Endothelial cell (in vitro differentiated cells): ENCODE measurements at regions not wholly inside any gene's neighbourhood (a gene's known extent, or its start where the extent isn't known, plus 50 kb on each side); places are given as distances from the start of the nearest gene placed in this dataset.

Source experiments
- DNase-seq: peaks from one replicate; pipeline ENCODE4 v3.0.0; 2021; ENCODE audit warnings: low spot score
- H3K27ac Mint-ChIP-seq: one replicate; pipeline ENCODE4 v1.8.0; 2021; ENCODE audit warnings: mixed read lengths, inconsistent platforms; ENCODE audit not compliant: unreplicated experiment
- H3K27me3 Mint-ChIP-seq: one replicate; pipeline ENCODE4 v1.8.0; 2021; ENCODE audit warnings: mild to moderate bottlenecking, moderate library complexity, mixed read lengths, inconsistent platforms; ENCODE audit not compliant: unreplicated experiment
- H3K36me3 Mint-ChIP-seq: one replicate; pipeline ENCODE4 v1.8.0; 2021; ENCODE audit warnings: mild to moderate bottlenecking, low read depth, mixed read lengths, inconsistent platforms; ENCODE audit not compliant: unreplicated experiment
- H3K4me1 Mint-ChIP-seq: one replicate; pipeline ENCODE4 v1.8.0; 2021; ENCODE audit warnings: mild to moderate bottlenecking, mixed read lengths, inconsistent platforms; ENCODE audit not compliant: unreplicated experiment
- H3K4me3 Mint-ChIP-seq: one replicate; pipeline ENCODE4 v1.8.0; 2021; ENCODE audit warnings: mild to moderate bottlenecking, mixed read lengths, inconsistent platforms; ENCODE audit not compliant: unreplicated experiment
- H3K9me3 Mint-ChIP-seq: one replicate; pipeline ENCODE4 v1.8.0; 2021; ENCODE audit warnings: mixed read lengths, inconsistent platforms; ENCODE audit not compliant: unreplicated experiment
- TF ChIP-seq, protein P1 (sequence below): fragments of 200-600 bp; sonication (generic); IDR thresholded peaks from one replicate; pipeline ENCODE4 v1.5.0; 2021; ENCODE audit warnings: antibody characterized with exemption; ENCODE audit not compliant: unreplicated experiment

DNA sequence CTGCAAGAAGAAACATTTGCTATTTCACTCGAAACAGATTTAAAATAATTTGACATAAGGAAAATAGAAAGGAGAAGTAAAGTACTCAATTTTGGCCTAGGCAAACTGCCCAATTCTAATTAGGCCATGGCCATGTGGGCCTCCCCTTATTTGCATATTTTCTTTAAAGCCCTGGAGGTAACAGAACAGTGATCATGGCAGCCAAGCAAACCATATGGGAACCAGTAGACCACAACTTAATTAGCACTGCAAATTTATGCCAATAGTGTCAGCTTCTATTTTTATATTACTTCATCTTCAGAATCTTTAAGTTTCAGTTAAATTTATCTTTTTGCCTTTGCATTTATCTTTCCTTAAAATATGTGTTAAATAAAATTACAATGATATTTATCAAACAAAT lies 63.3 kb upstream of the THSD7A start:
- TF ChIP-seq, protein P1, sequence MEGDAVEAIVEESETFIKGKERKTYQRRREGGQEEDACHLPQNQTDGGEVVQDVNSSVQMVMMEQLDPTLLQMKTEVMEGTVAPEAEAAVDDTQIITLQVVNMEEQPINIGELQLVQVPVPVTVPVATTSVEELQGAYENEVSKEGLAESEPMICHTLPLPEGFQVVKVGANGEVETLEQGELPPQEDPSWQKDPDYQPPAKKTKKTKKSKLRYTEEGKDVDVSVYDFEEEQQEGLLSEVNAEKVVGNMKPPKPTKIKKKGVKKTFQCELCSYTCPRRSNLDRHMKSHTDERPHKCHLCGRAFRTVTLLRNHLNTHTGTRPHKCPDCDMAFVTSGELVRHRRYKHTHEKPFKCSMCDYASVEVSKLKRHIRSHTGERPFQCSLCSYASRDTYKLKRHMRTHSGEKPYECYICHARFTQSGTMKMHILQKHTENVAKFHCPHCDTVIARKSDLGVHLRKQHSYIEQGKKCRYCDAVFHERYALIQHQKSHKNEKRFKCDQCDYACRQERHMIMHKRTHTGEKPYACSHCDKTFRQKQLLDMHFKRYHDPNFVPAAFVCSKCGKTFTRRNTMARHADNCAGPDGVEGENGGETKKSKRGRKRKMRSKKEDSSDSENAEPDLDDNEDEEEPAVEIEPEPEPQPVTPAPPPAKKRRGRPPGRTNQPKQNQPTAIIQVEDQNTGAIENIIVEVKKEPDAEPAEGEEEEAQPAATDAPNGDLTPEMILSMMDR: no peak
- H3K9me3 Mint-ChIP-seq: no peaks in the 10 kb centered on the region

DNA sequence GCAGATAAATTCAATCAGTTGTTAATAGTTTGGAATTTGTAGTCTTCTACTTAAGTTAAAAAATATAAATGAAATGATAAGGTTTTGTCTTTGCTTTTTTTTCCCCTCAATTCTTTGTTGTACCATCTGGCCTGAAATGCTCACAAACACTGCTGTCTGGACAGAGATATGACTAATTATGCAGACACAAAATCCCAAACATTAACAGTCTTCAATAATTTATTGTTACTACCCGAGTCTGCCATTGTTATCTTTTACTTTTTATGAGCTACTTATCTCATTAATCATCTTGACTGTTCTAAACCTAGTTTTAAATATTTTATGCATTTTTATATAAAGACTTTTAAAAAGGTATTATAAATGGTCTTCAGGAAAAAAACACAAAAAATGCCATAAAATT lies 64.7 kb upstream of the THSD7A start:
- DNase-seq: no peak
- Mint-ChIP-seq H3K27me3 (no peaks in the 10 kb centered on the region), H3K27ac (no peak overlapping the region), H3K4me1 (peaks cover 2% of the 10 kb centered on the region), H3K36me3 (peaks cover under 1% of the 10 kb centered on the region), H3K9me3 (no peaks in the 10 kb centered on the region), H3K4me3 (no peak overlapping the region)
- TF ChIP-seq, protein P1: no peak

More for the DNA sequence above, 63.3 kb upstream of the THSD7A start:
- H3K4me3 Mint-ChIP-seq: no peak overlapping the region
- peaks cover 2% of the 10 kb centered on the region for H3K4me1 Mint-ChIP-seq
- no peaks in the 10 kb centered on the region for H3K27me3 Mint-ChIP-seq
- peaks cover 4% of the 10 kb centered on the region for H3K36me3 Mint-ChIP-seq
- DNase-seq: no peak
- no peak overlapping the region for H3K27ac Mint-ChIP-seq

DNA sequence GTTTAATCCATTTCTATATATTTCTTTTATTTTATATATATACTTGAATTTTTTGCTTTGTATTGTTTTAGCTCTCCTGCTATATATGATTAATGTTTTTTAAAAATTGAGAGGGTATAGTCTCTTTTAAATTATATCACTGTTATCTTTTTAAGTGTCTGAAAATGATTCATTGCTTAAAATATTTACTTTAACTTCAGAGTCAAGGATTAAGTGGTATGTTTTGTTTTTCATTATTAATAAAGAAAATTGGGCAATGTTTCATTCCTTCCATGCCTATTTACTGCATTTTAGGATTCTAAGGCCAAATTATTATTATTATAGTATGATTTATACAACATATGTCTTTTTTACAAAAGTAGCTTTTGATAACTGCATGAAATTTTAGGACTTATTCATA lies 67.2 kb upstream of the THSD7A start:
- TF ChIP-seq, protein P1: no peak
- no peak overlapping the region for H3K4me3 Mint-ChIP-seq
- H3K27me3 Mint-ChIP-seq: no peaks in the 10 kb centered on the region
- DNase-seq: no peak
- no peak overlapping the region for H3K27ac Mint-ChIP-seq
- H3K36me3 Mint-ChIP-seq: no peaks in the 10 kb centered on the region
- H3K4me1 Mint-ChIP-seq: peaks cover 2% of the 10 kb centered on the region
- no peaks in the 10 kb centered on the region for H3K9me3 Mint-ChIP-seq

DNA sequence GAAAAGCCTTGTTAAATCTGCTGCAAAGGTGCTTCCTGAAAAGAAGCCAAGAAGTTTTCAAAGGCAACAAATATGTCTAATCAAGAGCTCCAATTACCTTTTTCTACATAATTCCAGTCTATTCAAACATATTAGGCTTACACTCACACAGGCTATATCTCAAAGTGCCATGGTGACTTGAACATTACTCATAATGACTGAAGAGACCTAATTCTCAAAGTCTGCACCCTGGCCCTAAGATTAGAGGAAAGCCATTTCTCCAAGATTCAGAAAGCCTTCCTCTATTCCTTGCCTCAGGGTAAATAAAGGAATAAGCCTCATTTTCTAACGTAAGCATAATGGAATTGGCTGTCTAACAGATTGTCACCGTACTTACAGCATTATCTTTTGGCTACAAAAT lies 78.3 kb upstream of the THSD7A start:
- H3K27ac Mint-ChIP-seq: no peak overlapping the region

DNA sequence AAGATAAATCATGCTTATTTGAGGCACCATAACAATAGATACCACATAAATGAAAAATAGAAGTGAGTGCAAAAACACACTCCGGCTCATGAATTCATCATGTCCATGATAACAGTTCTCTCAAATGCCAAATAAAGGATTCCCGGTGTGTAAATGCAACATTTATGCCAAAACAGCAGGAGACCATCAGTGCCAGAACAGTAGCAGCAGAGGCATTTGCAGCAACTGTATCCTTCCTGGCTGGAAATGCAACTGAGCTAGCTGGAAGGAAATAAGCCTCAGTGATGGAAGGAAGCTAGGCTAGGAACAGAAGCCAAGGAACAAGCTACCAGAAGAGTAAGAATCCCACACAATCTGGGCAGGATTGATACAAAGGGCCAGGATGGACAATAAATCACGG lies 79.9 kb upstream of the THSD7A start:
- DNase-seq: peak; percentile 8
- Mint-ChIP-seq H3K36me3 (no peaks in the 10 kb centered on the region), H3K9me3 (no peaks in the 10 kb centered on the region), H3K27ac (no peak overlapping the region), H3K4me3 (no peak overlapping the region), H3K27me3 (no peaks in the 10 kb centered on the region), H3K4me1 (peaks cover 6% of the 10 kb centered on the region)
- TF ChIP-seq, protein P1: no peak

More for the DNA sequence above, 78.3 kb upstream of the THSD7A start:
- no peak for DNase-seq
- Mint-ChIP-seq H3K9me3 (no peaks in the 10 kb centered on the region), H3K4me1 (peaks cover 6% of the 10 kb centered on the region), H3K36me3 (no peaks in the 10 kb centered on the region), H3K4me3 (no peak overlapping the region), H3K27me3 (no peaks in the 10 kb centered on the region)
- TF ChIP-seq, protein P1: no peak
